ENCODE measurements at regions not wholly inside any gene's neighbourhood (a gene's known extent, or its start where the extent isn't known, plus 50 kb on each side); places are given as distances from the start of the nearest gene placed in this dataset.

DNA sequence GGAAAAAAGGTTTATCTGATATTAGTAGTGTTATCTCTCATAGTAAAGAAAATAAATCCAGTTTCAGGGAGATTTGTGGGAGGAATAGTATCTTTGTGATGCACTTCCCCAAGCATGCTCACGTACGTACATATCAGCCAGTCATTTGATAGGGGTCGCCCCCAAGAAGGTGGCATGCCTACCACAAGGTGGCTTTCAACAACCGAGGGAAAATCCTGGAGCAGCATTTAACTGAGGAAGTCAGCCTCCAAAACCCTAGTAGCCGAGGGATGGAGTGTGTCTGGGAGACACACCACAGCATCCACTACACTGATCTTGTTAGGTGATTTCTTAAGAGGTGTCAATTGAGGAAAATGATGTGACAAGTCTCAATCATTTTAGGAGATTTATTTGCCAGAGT is 623.9 kb downstream of the NYAP2 start:
- ATAC-seq, result no peak
- WGBS, result 54% methylated on average over 5 of the region's 5 CpGs
- H3K4me1 ChIP-seq (ENCODE audit: control insufficient read depth, insufficient read depth, low read length), result no peaks in the 10 kb centered on the region
- no peak overlapping the region for H3K4me3 ChIP-seq (ENCODE audit: low read length)
- H3K27ac ChIP-seq (ENCODE audit: low read length), result no peak overlapping the region
- DNase-seq, result no peak
- H3K9me3 ChIP-seq (ENCODE audit: control insufficient read depth, low read length), result peaks cover 3% of the 10 kb centered on the region
- no peaks in the 10 kb centered on the region for H3K27me3 ChIP-seq (ENCODE audit: control insufficient read depth, insufficient read depth)
- intact Hi-C loops (cut with DNase I), result no loop called here

- H3K4me1 ChIP-seq (ENCODE audit: control insufficient read depth, insufficient read depth, low read length), result no peaks in the 10 kb centered on the region
- H3K27me3 ChIP-seq (ENCODE audit: control insufficient read depth, insufficient read depth), result no peaks in the 10 kb centered on the region
- H3K9me3 ChIP-seq (ENCODE audit: control insufficient read depth, low read length), result peaks cover 4% of the 10 kb centered on the region
- no peak for DNase-seq
- no peak overlapping the region for H3K27ac ChIP-seq (ENCODE audit: low read length)
- intact Hi-C loops (cut with DNase I), result no loop called here
- H3K4me3 ChIP-seq (ENCODE audit: low read length), result no peak overlapping the region
- 85% methylated on average over 1 of the region's 1 CpG for WGBS
- no peak for ATAC-seq
Observed at GRCh38 chr2:226020956-226021355, 621.4 kb downstream of the NYAP2 start.

DNA sequence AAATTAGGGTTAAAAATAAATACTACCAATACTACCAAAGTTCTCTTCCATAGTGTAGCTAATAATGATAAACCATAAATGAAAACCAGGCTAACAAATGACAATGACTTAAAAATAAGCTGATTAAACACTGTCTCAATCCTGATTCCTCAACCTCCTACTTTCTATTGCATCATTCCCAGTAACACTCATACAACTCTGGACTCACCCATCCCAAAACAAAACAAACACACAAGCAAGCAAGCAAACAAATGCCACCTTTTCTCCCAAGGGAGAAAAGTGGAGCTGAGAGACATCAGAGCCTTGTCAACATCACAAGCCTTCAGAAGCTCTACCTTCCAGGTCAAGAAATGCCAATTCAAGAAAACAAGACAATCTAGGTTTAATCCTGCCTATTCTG is 620.7 kb downstream of the NYAP2 start:
- Histone ChIP-seq H3K4me3 (ENCODE audit: low read length) (no peak overlapping the region), H3K4me1 (ENCODE audit: control insufficient read depth, insufficient read depth, low read length) (no peaks in the 10 kb centered on the region), H3K27ac (ENCODE audit: low read length) (no peak overlapping the region), H3K9me3 (ENCODE audit: control insufficient read depth, low read length) (peaks cover 4% of the 10 kb centered on the region), H3K27me3 (ENCODE audit: control insufficient read depth, insufficient read depth) (no peaks in the 10 kb centered on the region)
- DNase-seq (no peak), ATAC-seq (no peak)
- intact Hi-C loops (cut with DNase I), result no loop called here

DNA sequence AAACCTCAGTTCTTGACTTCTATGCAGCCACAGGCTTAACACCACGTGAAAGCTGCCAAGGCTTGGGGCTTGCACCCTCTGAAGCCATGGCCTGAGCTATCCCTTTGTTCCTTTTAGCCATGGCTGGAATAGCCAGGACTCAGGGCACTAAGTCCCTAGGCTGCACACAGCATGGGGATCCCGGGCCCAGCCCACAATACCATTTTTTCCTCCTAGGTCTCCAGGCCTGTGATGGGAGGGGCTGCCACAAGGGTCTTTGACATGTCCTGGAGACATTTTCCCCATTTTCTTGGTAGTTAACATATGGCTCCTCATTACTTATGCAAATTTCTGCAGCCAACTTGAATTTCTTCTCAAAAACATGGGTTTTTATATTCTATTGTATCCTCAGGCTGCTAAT is 619.1 kb downstream of the NYAP2 start:
- no peak for ATAC-seq
- no peaks in the 10 kb centered on the region for H3K4me1 ChIP-seq (ENCODE audit: control insufficient read depth, insufficient read depth, low read length)
- H3K4me3 ChIP-seq (ENCODE audit: low read length), result no peak overlapping the region
- H3K27ac ChIP-seq (ENCODE audit: low read length), result no peak overlapping the region
- intact Hi-C loops (cut with DNase I), result no loop called here
- H3K9me3 ChIP-seq (ENCODE audit: control insufficient read depth, low read length), result peaks cover 4% of the 10 kb centered on the region
- no peaks in the 10 kb centered on the region for H3K27me3 ChIP-seq (ENCODE audit: control insufficient read depth, insufficient read depth)
- no peak for DNase-seq
- 75% methylated on average over 2 of the region's 2 CpGs for WGBS

- DNase-seq (no peak), ATAC-seq (no peak)
- Histone ChIP-seq H3K4me1 (ENCODE audit: control insufficient read depth, insufficient read depth, low read length) (no peaks in the 10 kb centered on the region), H3K9me3 (ENCODE audit: control insufficient read depth, low read length) (peaks cover 4% of the 10 kb centered on the region), H3K27me3 (ENCODE audit: control insufficient read depth, insufficient read depth) (no peaks in the 10 kb centered on the region), H3K4me3 (ENCODE audit: low read length) (no peak overlapping the region), H3K27ac (ENCODE audit: low read length) (no peak overlapping the region)
- intact Hi-C loops (cut with DNase I), result no loop called here
- WGBS, result 78% methylated on average over 2 of the region's 2 CpGs
Observed at GRCh38 chr2:226017537-226017936, 618.0 kb downstream of the NYAP2 start.

DNA sequence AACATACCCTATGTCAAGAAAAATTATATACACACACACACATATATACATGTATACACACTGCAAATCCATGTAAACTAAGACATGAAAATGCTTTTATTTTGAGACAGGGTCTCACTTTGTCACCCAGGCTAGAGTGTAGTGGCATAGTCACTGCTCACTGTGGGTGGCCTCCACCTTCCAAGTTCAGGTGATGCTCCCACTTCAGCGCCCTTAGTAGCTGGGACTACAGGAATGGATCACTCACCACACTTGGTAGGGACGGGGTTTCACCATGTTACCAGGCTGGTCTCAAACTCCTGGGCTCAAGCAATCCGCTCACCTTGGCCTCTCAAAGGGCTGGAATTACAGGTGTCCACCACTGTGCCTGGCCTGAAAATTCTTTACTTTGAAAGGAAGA is 617.6 kb downstream of the NYAP2 start:
- WGBS, result 91% methylated on average over 3 of the region's 3 CpGs
- intact Hi-C loops (cut with DNase I), result no loop called here
- no peaks in the 10 kb centered on the region for H3K27me3 ChIP-seq (ENCODE audit: control insufficient read depth, insufficient read depth)
- H3K27ac ChIP-seq (ENCODE audit: low read length), result no peak overlapping the region
- DNase-seq (no peak), ATAC-seq (no peak)
- peaks cover 4% of the 10 kb centered on the region for H3K9me3 ChIP-seq (ENCODE audit: control insufficient read depth, low read length)
- H3K4me1 ChIP-seq (ENCODE audit: control insufficient read depth, insufficient read depth, low read length), result no peaks in the 10 kb centered on the region
- no peak overlapping the region for H3K4me3 ChIP-seq (ENCODE audit: low read length)

GRCh38 chr2:226011716-226012450 is 612.4 kb downstream of the NYAP2 start:
- WGBS, result 89% methylated on average over 10 of the region's 10 CpGs
- ATAC-seq, result no peak
- DNase-seq, result no peak

DNA sequence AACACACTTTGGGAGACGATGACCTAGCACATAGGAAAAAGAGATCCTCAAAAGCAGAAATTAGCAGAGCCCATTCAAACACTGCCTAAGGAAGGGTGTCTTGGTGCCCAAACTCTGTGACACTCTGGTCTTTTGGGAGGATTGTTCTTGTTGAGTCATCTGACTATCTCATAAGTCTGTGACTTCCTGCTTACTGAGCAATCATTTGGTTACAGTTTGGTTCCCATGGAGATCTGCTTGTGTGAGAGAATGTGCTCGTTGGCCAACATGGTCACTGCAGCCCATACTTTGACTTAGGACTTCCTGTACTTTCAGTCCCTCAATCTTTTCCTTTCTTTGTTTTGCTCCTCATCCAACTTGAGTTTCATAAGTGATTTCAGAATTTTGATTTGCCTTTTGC is 602.9 kb downstream of the NYAP2 start:
- no peaks in the 10 kb centered on the region for H3K9me3 ChIP-seq (ENCODE audit: control insufficient read depth, low read length)
- DNase-seq (peak; percentile 52 to 66 (median 62)), ATAC-seq (peak; percentile 94 to 97)
- WGBS, result 43% methylated on average over 2 of the region's 2 CpGs
- H3K4me3 ChIP-seq (ENCODE audit: low read length), result no peak overlapping the region
- no peaks in the 10 kb centered on the region for H3K4me1 ChIP-seq (ENCODE audit: control insufficient read depth, insufficient read depth, low read length)
- no peaks in the 10 kb centered on the region for H3K27me3 ChIP-seq (ENCODE audit: control insufficient read depth, insufficient read depth)
- intact Hi-C loops (cut with DNase I), result no loop called here
- H3K27ac ChIP-seq (ENCODE audit: low read length), result peak overlapping the region; percentile 5

More at GRCh38 chr2:226011716-226012450, 612.4 kb downstream of the NYAP2 start:
- Histone ChIP-seq H3K4me1 (ENCODE audit: control insufficient read depth, insufficient read depth, low read length) (no peaks in the 10 kb centered on the region), H3K27me3 (ENCODE audit: control insufficient read depth, insufficient read depth) (no peaks in the 10 kb centered on the region), H3K4me3 (ENCODE audit: low read length) (no peak overlapping the region), H3K9me3 (ENCODE audit: control insufficient read depth, low read length) (no peaks in the 10 kb centered on the region), H3K27ac (ENCODE audit: low read length) (no peak overlapping the region)
- intact Hi-C loops (cut with DNase I), result no loop called here

- 80% methylated on average over 1 of the region's 1 CpG for WGBS
- Histone ChIP-seq H3K27me3 (ENCODE audit: control insufficient read depth, insufficient read depth) (no peaks in the 10 kb centered on the region), H3K27ac (ENCODE audit: low read length) (no peak overlapping the region), H3K9me3 (ENCODE audit: control insufficient read depth, low read length) (no peaks in the 10 kb centered on the region), H3K4me1 (ENCODE audit: control insufficient read depth, insufficient read depth, low read length) (no peaks in the 10 kb centered on the region), H3K4me3 (ENCODE audit: low read length) (no peak overlapping the region)
- intact Hi-C loops (cut with DNase I), result no loop called here
- ATAC-seq (no peak), DNase-seq (no peak)
Observed at GRCh38 chr2:226001716-226002115, 602.2 kb downstream of the NYAP2 start.

- Histone ChIP-seq H3K27ac (ENCODE audit: low read length) (no peak overlapping the region), H3K4me1 (ENCODE audit: control insufficient read depth, insufficient read depth, low read length) (no peaks in the 10 kb centered on the region), H3K4me3 (ENCODE audit: low read length) (no peak overlapping the region), H3K9me3 (ENCODE audit: control insufficient read depth, low read length) (no peaks in the 10 kb centered on the region), H3K27me3 (ENCODE audit: control insufficient read depth, insufficient read depth) (no peaks in the 10 kb centered on the region)
- intact Hi-C loops (cut with DNase I), result no loop called here
- no peak for ATAC-seq
- WGBS, result 80% methylated on average over 2 of the region's 2 CpGs
- DNase-seq, result no peak
Observed at GRCh38 chr2:225999692-226000091, 600.2 kb downstream of the NYAP2 start.

- H3K9me3 ChIP-seq (ENCODE audit: control insufficient read depth, low read length), result no peaks in the 10 kb centered on the region
- intact Hi-C loops (cut with DNase I), result no loop called here
- no peak overlapping the region for H3K27ac ChIP-seq (ENCODE audit: low read length)
- H3K4me3 ChIP-seq (ENCODE audit: low read length), result no peak overlapping the region
- H3K4me1 ChIP-seq (ENCODE audit: control insufficient read depth, insufficient read depth, low read length), result no peaks in the 10 kb centered on the region
- DNase-seq, result no peak
- 80% methylated on average over 4 of the region's 4 CpGs for WGBS
- no peaks in the 10 kb centered on the region for H3K27me3 ChIP-seq (ENCODE audit: control insufficient read depth, insufficient read depth)
- no peak for ATAC-seq
Observed at GRCh38 chr2:225998653-225999052, 599.1 kb downstream of the NYAP2 start.

DNA sequence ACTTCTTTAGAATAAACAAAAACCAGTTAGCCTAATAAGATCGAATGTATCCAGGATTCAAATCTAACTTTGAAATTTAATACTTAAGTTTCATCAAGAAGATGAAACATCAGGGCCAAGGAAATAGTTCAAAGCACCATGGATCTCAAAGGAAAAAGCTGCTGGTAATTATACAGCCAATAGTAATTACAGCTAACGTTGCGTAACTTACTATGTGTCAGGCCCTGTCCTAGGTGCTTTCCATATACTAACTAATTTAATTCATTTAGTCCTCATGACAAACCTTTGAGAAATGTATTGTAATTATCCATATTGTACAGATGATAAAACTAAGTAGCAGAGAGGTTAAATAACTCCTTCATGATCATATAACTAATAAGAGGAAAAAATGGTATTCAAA is 598.6 kb downstream of the NYAP2 start:
- intact Hi-C loops (cut with DNase I), result no loop called here
- Histone ChIP-seq H3K27me3 (ENCODE audit: control insufficient read depth, insufficient read depth) (no peaks in the 10 kb centered on the region), H3K27ac (ENCODE audit: low read length) (no peak overlapping the region), H3K4me3 (ENCODE audit: low read length) (no peak overlapping the region), H3K9me3 (ENCODE audit: control insufficient read depth, low read length) (no peaks in the 10 kb centered on the region), H3K4me1 (ENCODE audit: control insufficient read depth, insufficient read depth, low read length) (no peaks in the 10 kb centered on the region)
- ATAC-seq, result no peak
- no peak for DNase-seq
- WGBS, result 90% methylated on average over 3 of the region's 3 CpGs
